ENCODE measurements at regions not wholly inside any gene's neighbourhood (a gene's known extent, or its start where the extent isn't known, plus 50 kb on each side); places are given as distances from the start of the nearest gene placed in this dataset.

DNA sequence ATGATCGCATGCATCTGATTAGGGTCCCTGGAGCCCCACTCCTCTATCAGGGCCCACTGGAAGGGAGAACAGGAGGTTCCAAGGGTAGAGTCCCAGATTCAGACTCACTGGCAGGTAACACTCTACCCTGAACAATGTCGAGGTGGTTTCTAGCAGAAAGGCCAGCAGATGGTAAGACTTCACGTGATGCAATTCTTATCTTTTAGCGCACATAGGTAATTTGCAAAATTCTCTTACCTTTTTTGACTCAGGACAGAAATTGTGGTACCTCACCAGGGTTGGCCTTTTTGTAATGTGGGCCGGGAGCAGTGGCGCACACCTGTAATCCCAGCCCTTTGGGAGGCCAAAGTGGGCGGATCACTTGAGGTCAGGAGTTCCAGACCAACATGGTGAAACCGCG is 228.1 kb upstream of the JARID2 start:
- TF ChIP-seq, protein P1, sequence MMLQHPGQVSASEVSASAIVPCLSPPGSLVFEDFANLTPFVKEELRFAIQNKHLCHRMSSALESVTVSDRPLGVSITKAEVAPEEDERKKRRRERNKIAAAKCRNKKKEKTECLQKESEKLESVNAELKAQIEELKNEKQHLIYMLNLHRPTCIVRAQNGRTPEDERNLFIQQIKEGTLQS (IDR thresholded peaks at IDR 0.05; ENCODE audit: borderline replicate concordance, extremely low read depth, low read depth, low read length): no peak
- TF ChIP-seq, protein P2, sequence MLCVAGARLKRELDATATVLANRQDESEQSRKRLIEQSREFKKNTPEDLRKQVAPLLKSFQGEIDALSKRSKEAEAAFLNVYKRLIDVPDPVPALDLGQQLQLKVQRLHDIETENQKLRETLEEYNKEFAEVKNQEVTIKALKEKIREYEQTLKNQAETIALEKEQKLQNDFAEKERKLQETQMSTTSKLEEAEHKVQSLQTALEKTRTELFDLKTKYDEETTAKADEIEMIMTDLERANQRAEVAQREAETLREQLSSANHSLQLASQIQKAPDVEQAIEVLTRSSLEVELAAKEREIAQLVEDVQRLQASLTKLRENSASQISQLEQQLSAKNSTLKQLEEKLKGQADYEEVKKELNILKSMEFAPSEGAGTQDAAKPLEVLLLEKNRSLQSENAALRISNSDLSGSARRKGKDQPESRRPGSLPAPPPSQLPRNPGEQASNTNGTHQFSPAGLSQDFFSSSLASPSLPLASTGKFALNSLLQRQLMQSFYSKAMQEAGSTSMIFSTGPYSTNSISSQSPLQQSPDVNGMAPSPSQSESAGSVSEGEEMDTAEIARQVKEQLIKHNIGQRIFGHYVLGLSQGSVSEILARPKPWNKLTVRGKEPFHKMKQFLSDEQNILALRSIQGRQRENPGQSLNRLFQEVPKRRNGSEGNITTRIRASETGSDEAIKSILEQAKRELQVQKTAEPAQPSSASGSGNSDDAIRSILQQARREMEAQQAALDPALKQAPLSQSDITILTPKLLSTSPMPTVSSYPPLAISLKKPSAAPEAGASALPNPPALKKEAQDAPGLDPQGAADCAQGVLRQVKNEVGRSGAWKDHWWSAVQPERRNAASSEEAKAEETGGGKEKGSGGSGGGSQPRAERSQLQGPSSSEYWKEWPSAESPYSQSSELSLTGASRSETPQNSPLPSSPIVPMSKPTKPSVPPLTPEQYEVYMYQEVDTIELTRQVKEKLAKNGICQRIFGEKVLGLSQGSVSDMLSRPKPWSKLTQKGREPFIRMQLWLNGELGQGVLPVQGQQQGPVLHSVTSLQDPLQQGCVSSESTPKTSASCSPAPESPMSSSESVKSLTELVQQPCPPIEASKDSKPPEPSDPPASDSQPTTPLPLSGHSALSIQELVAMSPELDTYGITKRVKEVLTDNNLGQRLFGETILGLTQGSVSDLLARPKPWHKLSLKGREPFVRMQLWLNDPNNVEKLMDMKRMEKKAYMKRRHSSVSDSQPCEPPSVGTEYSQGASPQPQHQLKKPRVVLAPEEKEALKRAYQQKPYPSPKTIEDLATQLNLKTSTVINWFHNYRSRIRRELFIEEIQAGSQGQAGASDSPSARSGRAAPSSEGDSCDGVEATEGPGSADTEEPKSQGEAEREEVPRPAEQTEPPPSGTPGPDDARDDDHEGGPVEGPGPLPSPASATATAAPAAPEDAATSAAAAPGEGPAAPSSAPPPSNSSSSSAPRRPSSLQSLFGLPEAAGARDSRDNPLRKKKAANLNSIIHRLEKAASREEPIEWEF (IDR thresholded peaks at IDR 0.05; ENCODE audit: insufficient replicate concordance, low read depth, low read length): no peak

Measured in GM12878 (cell line).